ENCODE measurements at regions not wholly inside any gene's neighbourhood (a gene's known extent, or its start where the extent isn't known, plus 50 kb on each side); places are given as distances from the start of the nearest gene placed in this dataset.

GRCh38 chr2:180751306-180751920, 229.0 kb upstream of the UBE2E3 start:
- intact Hi-C loops (cut with DNase I) = no loop called here
- no peak overlapping the region for H3K4me3 ChIP-seq (replicated peaks in 1 of 3)
- H3K36me3 ChIP-seq = no peaks in the 10 kb centered on the region
- H3K27me3 ChIP-seq = no peaks in the 10 kb centered on the region
- H3K9me3 ChIP-seq = no peaks in the 10 kb centered on the region
- no peak for TF ChIP-seq POLR2A (IDR thresholded peaks at IDR 0.05)
- no peak for TF ChIP-seq CTCF (IDR thresholded peaks at IDR 0.05)
- H3K4me1 ChIP-seq = no peaks in the 10 kb centered on the region
- H3K27ac ChIP-seq = no peak overlapping the region
- 90 to 93% methylated on average over 4 of the region's 4 CpGs for WGBS, 2 donors
- no peak for DNase-seq

- Histone ChIP-seq H3K27me3 (no peaks in the 10 kb centered on the region), H3K4me3 (replicated peaks in 1 of 3) (no peak overlapping the region), H3K27ac (no peak overlapping the region), H3K4me1 (no peaks in the 10 kb centered on the region), H3K36me3 (no peaks in the 10 kb centered on the region), H3K9me3 (no peaks in the 10 kb centered on the region)
- DNase-seq = no peak
- TF ChIP-seq POLR2A (IDR thresholded peaks at IDR 0.05) (no peak), CTCF (IDR thresholded peaks at IDR 0.05) (no peak)
- 81% methylated on average over 3 of the region's 3 CpGs for WGBS, 2 donors
- intact Hi-C loops (cut with DNase I) = no loop called here
Measured at GRCh38 chr2:180747728-180748127, 232.7 kb upstream of the UBE2E3 start.

- Histone ChIP-seq H3K27ac (no peak overlapping the region), H3K36me3 (no peaks in the 10 kb centered on the region), H3K27me3 (no peaks in the 10 kb centered on the region), H3K4me3 (replicated peaks in 1 of 3) (no peak overlapping the region), H3K9me3 (no peaks in the 10 kb centered on the region), H3K4me1 (no peaks in the 10 kb centered on the region)
- WGBS, 2 donors = 62 to 66% methylated on average over 3 of the region's 3 CpGs
- TF ChIP-seq POLR2A (IDR thresholded peaks at IDR 0.05) (no peak), CTCF (IDR thresholded peaks at IDR 0.05) (no peak)
- no peak for DNase-seq
- intact Hi-C loops (cut with DNase I) = no loop called here
Measured at GRCh38 chr2:180743401-180743800, 237.0 kb upstream of the UBE2E3 start.

GRCh38 chr2:180742801-180743200, 237.6 kb upstream of the UBE2E3 start:
- no peak for DNase-seq
- H3K4me3 ChIP-seq (replicated peaks in 1 of 3) = no peak overlapping the region
- TF ChIP-seq CTCF (IDR thresholded peaks at IDR 0.05) (no peak), POLR2A (IDR thresholded peaks at IDR 0.05) (no peak)
- H3K36me3 ChIP-seq = no peaks in the 10 kb centered on the region
- no peaks in the 10 kb centered on the region for H3K27me3 ChIP-seq
- intact Hi-C loops (cut with DNase I) = no loop called here
- H3K27ac ChIP-seq = no peak overlapping the region
- WGBS, 2 donors = 59 to 60% methylated on average over 4 of the region's 4 CpGs
- H3K4me1 ChIP-seq = no peaks in the 10 kb centered on the region
- no peaks in the 10 kb centered on the region for H3K9me3 ChIP-seq

GRCh38 chr2:180739070-180739469, 241.3 kb upstream of the UBE2E3 start:
- intact Hi-C loops (cut with DNase I) = no loop called here
- Histone ChIP-seq H3K9me3 (no peaks in the 10 kb centered on the region), H3K27me3 (no peaks in the 10 kb centered on the region), H3K36me3 (no peaks in the 10 kb centered on the region), H3K4me3 (replicated peaks in 1 of 3) (no peak overlapping the region), H3K27ac (no peak overlapping the region), H3K4me1 (no peaks in the 10 kb centered on the region)
- DNase-seq = no peak
- WGBS, 2 donors = 90% methylated on average over 1 of the region's 1 CpG
- TF ChIP-seq CTCF (IDR thresholded peaks at IDR 0.05) = no peak
- TF ChIP-seq POLR2A (IDR thresholded peaks at IDR 0.05) = no peak
